ENCODE measurements at regions not wholly inside any gene's neighbourhood (a gene's known extent, or its start where the extent isn't known, plus 50 kb on each side); places are given as distances from the start of the nearest gene placed in this dataset.

DNA sequence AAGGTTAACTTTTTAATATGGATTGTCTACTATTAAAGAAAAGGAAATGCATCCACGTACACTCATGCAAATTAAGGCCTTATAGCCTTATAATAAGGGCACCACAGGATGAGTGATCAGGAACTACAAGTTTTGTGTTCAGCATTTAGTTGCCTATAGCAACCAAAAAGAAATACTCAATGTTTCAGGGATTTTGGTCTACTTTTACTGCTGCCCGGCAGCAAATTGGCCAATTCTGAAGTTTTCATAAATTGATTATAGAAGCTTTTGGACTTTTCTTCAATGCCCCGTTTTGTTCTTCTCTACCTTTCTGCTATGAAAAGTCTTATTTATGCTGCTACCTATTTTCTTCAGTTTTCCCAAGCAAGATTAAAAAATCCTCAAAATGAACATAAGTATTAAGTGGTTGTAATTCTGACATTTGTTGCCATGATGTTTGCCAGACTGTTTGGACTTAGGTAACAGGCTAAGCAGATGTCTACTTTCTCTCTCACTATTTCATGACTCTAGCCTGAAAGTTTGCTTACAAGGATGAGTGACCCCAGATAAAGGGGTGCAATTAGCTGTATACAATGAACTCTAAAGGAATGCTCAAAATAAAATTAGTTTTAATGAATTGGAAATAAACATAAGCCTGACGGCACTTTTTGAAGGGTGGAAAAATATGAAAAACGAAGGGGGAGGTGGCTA lies 391.5 kb upstream of the DAB2 start:
- H3K4me2 ChIP-seq (ENCODE audit: control insufficient read depth, extremely low read depth, insufficient read depth, low read depth, low read length), result no peak overlapping the region
- H3K27ac ChIP-seq (ENCODE audit: control insufficient read depth, insufficient read depth, low read length), result no peak overlapping the region
- no peak for TF ChIP-seq EZH2 (IDR thresholded peaks at IDR 0.05; ENCODE audit: low read length)
- TF ChIP-seq, protein P1, sequence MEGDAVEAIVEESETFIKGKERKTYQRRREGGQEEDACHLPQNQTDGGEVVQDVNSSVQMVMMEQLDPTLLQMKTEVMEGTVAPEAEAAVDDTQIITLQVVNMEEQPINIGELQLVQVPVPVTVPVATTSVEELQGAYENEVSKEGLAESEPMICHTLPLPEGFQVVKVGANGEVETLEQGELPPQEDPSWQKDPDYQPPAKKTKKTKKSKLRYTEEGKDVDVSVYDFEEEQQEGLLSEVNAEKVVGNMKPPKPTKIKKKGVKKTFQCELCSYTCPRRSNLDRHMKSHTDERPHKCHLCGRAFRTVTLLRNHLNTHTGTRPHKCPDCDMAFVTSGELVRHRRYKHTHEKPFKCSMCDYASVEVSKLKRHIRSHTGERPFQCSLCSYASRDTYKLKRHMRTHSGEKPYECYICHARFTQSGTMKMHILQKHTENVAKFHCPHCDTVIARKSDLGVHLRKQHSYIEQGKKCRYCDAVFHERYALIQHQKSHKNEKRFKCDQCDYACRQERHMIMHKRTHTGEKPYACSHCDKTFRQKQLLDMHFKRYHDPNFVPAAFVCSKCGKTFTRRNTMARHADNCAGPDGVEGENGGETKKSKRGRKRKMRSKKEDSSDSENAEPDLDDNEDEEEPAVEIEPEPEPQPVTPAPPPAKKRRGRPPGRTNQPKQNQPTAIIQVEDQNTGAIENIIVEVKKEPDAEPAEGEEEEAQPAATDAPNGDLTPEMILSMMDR (optimal IDR thresholded peaks at IDR 0.05 in 1 of 3, IDR thresholded peaks at IDR 0.05 in 1 of 3, conservative IDR thresholded peaks at IDR 0.05 in 1 of 3; ENCODE audit: extremely low read depth in 1 of 3, insufficient read depth in 2 of 3, low read length in 3 of 3), result no peak
- no peak overlapping the region for H3K9ac ChIP-seq (ENCODE audit: control insufficient read depth, extremely low read depth, insufficient read depth, low read length)
- no peaks in the 10 kb centered on the region for H3K79me2 ChIP-seq (ENCODE audit: control insufficient read depth, insufficient read depth, low read length)
- H2AFZ ChIP-seq (ENCODE audit: control insufficient read depth, low read length), result no peak overlapping the region
- no peaks in the 10 kb centered on the region for H3K27me3 ChIP-seq (ENCODE audit: control insufficient read depth, extremely low read depth, insufficient read depth, low read length)
- dilution Hi-C loops (cut with MboI; ENCODE audit: extremely low pct_ligation_motif_present, low sequenced_read_pairs), result no loop called here
- no peaks in the 10 kb centered on the region for H4K20me1 ChIP-seq (ENCODE audit: control insufficient read depth, extremely low read depth, insufficient read depth, low read length)
- H3K4me3 ChIP-seq (ENCODE audit: control insufficient read depth in 2 of 3, extremely low read depth in 1 of 3, insufficient read depth in 2 of 3, low read depth in 1 of 3, low read length in 3 of 3), result no peak overlapping the region
- FAIRE-seq (no peak), DNase-seq (ENCODE audit: low read depth, low spot score) (no peak)
- no peaks in the 10 kb centered on the region for H3K9me3 ChIP-seq (ENCODE audit: control insufficient read depth, low read depth, low read length)
- H3K36me3 ChIP-seq (ENCODE audit: control insufficient read depth in 2 of 2, extremely low read depth in 1 of 2, insufficient read depth in 2 of 2, low read length in 2 of 2), result no peaks in the 10 kb centered on the region
- H3K9me1 ChIP-seq (ENCODE audit: control insufficient read depth, extremely low read depth, insufficient read depth, low read length), result no peaks in the 10 kb centered on the region
- no peaks in the 10 kb centered on the region for H3K4me1 ChIP-seq (ENCODE audit: control insufficient read depth, extremely low read depth, insufficient read depth, low read length)

DNA sequence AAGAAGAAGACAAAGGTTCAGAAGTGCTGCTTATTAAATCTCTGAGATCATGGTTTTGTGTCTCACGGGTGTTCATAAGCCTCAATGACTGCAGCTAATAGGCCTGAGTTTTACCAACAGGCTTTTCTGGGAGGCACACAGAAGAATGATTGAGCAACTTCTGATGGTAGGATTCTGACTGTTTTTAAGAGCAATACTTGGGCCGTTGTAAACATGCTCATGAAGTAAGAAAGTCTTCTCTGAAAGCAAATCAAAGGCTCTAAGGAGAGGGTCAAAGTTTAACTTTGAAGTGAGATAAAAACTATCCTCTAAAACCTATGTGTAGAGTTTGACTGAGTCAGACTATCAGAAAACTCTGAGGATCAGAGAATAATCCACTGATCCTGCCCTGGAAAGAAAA lies 390.9 kb upstream of the DAB2 start:
- H3K9ac ChIP-seq (ENCODE audit: control insufficient read depth, extremely low read depth, insufficient read depth, low read length), result no peak overlapping the region
- no peaks in the 10 kb centered on the region for H3K79me2 ChIP-seq (ENCODE audit: control insufficient read depth, insufficient read depth, low read length)
- H4K20me1 ChIP-seq (ENCODE audit: control insufficient read depth, extremely low read depth, insufficient read depth, low read length), result no peaks in the 10 kb centered on the region
- H3K9me1 ChIP-seq (ENCODE audit: control insufficient read depth, extremely low read depth, insufficient read depth, low read length), result no peaks in the 10 kb centered on the region
- TF ChIP-seq, protein P1 (optimal IDR thresholded peaks at IDR 0.05 in 1 of 3, IDR thresholded peaks at IDR 0.05 in 1 of 3, conservative IDR thresholded peaks at IDR 0.05 in 1 of 3; ENCODE audit: extremely low read depth in 1 of 3, insufficient read depth in 2 of 3, low read length in 3 of 3), result no peak
- TF ChIP-seq EZH2 (IDR thresholded peaks at IDR 0.05; ENCODE audit: low read length), result no peak
- no peaks in the 10 kb centered on the region for H3K9me3 ChIP-seq (ENCODE audit: control insufficient read depth, low read depth, low read length)
- no peak overlapping the region for H3K4me2 ChIP-seq (ENCODE audit: control insufficient read depth, extremely low read depth, insufficient read depth, low read depth, low read length)
- FAIRE-seq (no peak), DNase-seq (ENCODE audit: low read depth, low spot score) (no peak)
- H2AFZ ChIP-seq (ENCODE audit: control insufficient read depth, low read length), result no peak overlapping the region
- H3K4me3 ChIP-seq (ENCODE audit: control insufficient read depth in 2 of 3, extremely low read depth in 1 of 3, insufficient read depth in 2 of 3, low read depth in 1 of 3, low read length in 3 of 3), result no peak overlapping the region
- no peaks in the 10 kb centered on the region for H3K4me1 ChIP-seq (ENCODE audit: control insufficient read depth, extremely low read depth, insufficient read depth, low read length)
- H3K27me3 ChIP-seq (ENCODE audit: control insufficient read depth, extremely low read depth, insufficient read depth, low read length), result no peaks in the 10 kb centered on the region
- no peaks in the 10 kb centered on the region for H3K36me3 ChIP-seq (ENCODE audit: control insufficient read depth in 2 of 2, extremely low read depth in 1 of 2, insufficient read depth in 2 of 2, low read length in 2 of 2)
- H3K27ac ChIP-seq (ENCODE audit: control insufficient read depth, insufficient read depth, low read length), result no peak overlapping the region
- dilution Hi-C loops (cut with MboI; ENCODE audit: extremely low pct_ligation_motif_present, low sequenced_read_pairs), result no loop called here
